ENCODE measurements at regions not wholly inside any gene's neighbourhood (a gene's known extent, or its start where the extent isn't known, plus 50 kb on each side); places are given as distances from the start of the nearest gene placed in this dataset.

GRCh38 chr13:21944610-21945009, 273.7 kb downstream of the FGF9 start:
- H3K4me3 ChIP-seq = no peak overlapping the region
- ATAC-seq (ENCODE audit: insufficient number of reproducible peaks, low FRiP score, low read depth) = no peak
- TF ChIP-seq, protein P1, sequence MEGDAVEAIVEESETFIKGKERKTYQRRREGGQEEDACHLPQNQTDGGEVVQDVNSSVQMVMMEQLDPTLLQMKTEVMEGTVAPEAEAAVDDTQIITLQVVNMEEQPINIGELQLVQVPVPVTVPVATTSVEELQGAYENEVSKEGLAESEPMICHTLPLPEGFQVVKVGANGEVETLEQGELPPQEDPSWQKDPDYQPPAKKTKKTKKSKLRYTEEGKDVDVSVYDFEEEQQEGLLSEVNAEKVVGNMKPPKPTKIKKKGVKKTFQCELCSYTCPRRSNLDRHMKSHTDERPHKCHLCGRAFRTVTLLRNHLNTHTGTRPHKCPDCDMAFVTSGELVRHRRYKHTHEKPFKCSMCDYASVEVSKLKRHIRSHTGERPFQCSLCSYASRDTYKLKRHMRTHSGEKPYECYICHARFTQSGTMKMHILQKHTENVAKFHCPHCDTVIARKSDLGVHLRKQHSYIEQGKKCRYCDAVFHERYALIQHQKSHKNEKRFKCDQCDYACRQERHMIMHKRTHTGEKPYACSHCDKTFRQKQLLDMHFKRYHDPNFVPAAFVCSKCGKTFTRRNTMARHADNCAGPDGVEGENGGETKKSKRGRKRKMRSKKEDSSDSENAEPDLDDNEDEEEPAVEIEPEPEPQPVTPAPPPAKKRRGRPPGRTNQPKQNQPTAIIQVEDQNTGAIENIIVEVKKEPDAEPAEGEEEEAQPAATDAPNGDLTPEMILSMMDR (IDR thresholded peaks at IDR 0.05) = no peak
- no peaks in the 10 kb centered on the region for H3K36me3 ChIP-seq
- no peaks in the 10 kb centered on the region for H3K27me3 ChIP-seq (replicated peaks; ENCODE audit: insufficient read depth)
- H3K9me3 ChIP-seq = peaks cover 13% of the 10 kb centered on the region
- no peak overlapping the region for H3K27ac ChIP-seq
- DNase-seq (ENCODE audit: low spot score) = no peak
- no peaks in the 10 kb centered on the region for H3K4me1 ChIP-seq (ENCODE audit: control insufficient read depth in 1 of 2, low read depth in 2 of 2)

DNA sequence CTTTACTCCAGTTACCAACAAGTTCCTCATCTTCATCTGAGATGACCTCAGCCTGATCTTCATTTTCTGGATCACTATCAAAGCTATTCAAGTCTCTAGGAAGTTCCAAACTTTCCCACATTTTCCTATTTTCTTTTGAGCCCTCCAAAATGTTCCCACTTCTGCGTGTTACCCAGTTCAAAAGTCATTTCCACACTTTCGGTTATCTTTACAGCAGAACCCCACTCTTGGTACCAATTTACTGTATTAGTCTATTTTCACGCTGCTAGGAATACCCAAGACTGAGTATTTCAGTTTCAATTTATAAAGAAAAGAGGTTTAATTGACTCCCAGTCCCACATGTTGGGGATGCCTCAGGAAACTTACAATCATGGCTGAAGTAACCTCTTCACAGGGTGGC, 274.3 kb downstream of the FGF9 start:
- no peaks in the 10 kb centered on the region for H3K27me3 ChIP-seq (replicated peaks; ENCODE audit: insufficient read depth)
- TF ChIP-seq, protein P1 (IDR thresholded peaks at IDR 0.05) = no peak
- H3K36me3 ChIP-seq = no peaks in the 10 kb centered on the region
- DNase-seq (ENCODE audit: low spot score) = no peak
- no peaks in the 10 kb centered on the region for H3K4me1 ChIP-seq (ENCODE audit: control insufficient read depth in 1 of 2, low read depth in 2 of 2)
- H3K9me3 ChIP-seq = peaks cover 13% of the 10 kb centered on the region
- no peak overlapping the region for H3K4me3 ChIP-seq
- H3K27ac ChIP-seq = no peak overlapping the region
- ATAC-seq (ENCODE audit: insufficient number of reproducible peaks, low FRiP score, low read depth) = no peak

- H3K27ac ChIP-seq = no peak overlapping the region
- H3K27me3 ChIP-seq (replicated peaks; ENCODE audit: insufficient read depth) = no peaks in the 10 kb centered on the region
- no peak for DNase-seq (ENCODE audit: low spot score)
- TF ChIP-seq, protein P1 (IDR thresholded peaks at IDR 0.05) = no peak
- H3K36me3 ChIP-seq = no peaks in the 10 kb centered on the region
- H3K4me1 ChIP-seq (ENCODE audit: control insufficient read depth in 1 of 2, low read depth in 2 of 2) = no peaks in the 10 kb centered on the region
- no peak overlapping the region for H3K4me3 ChIP-seq
- ATAC-seq (ENCODE audit: insufficient number of reproducible peaks, low FRiP score, low read depth) = no peak
- peaks cover 13% of the 10 kb centered on the region for H3K9me3 ChIP-seq
Observed at GRCh38 chr13:21946964-21947363, 276.1 kb downstream of the FGF9 start.

DNA sequence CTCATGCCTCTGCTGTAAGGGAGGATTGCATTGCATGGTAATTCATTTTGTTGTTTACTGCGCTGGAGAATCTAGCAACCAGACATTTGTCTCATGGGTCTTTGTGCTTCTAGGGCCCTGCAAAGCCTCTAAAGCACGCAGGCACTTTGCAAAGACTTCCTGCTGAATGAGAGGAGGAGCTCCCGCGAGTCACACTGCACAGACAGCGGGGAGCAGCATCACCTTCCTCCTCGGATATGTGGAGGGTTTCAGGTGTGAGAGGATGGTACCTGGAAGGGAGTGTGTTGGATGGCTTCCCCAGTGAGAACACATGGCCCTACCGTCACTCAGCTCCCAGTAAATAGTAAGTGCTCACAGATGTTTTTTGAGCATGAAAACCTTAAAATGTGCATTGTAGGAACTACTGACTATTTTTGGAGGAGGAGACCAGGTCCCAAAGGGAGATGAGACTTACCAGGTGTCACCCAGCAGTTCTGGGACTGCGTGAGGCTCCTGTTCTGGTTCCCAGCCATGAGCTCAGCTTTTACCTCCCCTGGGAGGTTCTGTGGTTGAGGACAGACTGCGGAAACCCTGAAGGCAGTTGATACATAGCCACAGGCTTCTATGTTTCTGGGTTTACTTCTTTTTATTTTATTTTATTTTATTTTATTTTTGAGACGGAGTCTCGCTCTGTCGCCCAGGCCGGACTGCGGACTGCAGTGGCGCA, 278.0 kb downstream of the FGF9 start:
- H3K4me3 ChIP-seq = no peak overlapping the region
- TF ChIP-seq, protein P1 (IDR thresholded peaks at IDR 0.05) = no peak
- H3K9me3 ChIP-seq = peaks cover 13% of the 10 kb centered on the region
- H3K27ac ChIP-seq = no peak overlapping the region
- H3K27me3 ChIP-seq (replicated peaks; ENCODE audit: insufficient read depth) = no peaks in the 10 kb centered on the region
- ATAC-seq (ENCODE audit: insufficient number of reproducible peaks, low FRiP score, low read depth) (no peak), DNase-seq (ENCODE audit: low spot score) (no peak)
- no peaks in the 10 kb centered on the region for H3K4me1 ChIP-seq (ENCODE audit: control insufficient read depth in 1 of 2, low read depth in 2 of 2)
- H3K36me3 ChIP-seq = no peaks in the 10 kb centered on the region

DNA sequence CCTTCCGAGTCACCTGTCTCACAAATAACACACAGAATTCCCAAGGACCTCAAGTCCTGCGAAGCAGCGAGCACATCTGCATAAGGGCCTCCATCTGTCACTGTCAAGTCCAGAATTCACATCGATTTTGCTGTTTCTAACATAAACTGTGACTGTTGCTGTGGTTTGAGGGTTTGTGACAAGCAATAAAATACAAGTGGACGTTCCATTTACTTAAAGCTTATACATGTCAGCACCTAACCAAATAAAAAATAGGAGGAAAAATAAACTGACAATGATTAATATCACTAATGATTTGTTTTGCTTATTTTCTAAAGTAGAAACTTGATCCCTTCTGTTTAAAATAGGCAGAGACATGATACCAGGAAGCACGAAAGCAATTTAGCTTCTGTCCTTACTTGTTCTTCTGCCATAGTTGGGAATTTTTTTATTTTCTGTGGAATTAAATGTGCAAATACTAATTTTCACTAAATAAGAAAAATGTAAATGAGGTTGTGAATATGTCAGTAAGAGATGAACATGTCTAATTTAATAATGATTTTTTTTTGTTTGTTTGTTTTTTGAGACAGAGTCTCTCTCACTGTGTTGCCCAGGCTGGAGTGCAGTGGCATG, 279.1 kb downstream of the FGF9 start:
- no peak for DNase-seq (ENCODE audit: low spot score)
- H3K4me3 ChIP-seq = no peak overlapping the region
- TF ChIP-seq, protein P1 (IDR thresholded peaks at IDR 0.05) = no peak

More for the DNA sequence above, 279.1 kb downstream of the FGF9 start:
- Histone ChIP-seq H3K4me1 (ENCODE audit: control insufficient read depth in 1 of 2, low read depth in 2 of 2) (no peaks in the 10 kb centered on the region), H3K27ac (no peak overlapping the region), H3K9me3 (peaks cover 7% of the 10 kb centered on the region), H3K27me3 (replicated peaks; ENCODE audit: insufficient read depth) (no peaks in the 10 kb centered on the region), H3K36me3 (no peaks in the 10 kb centered on the region)
- no peak for ATAC-seq (ENCODE audit: insufficient number of reproducible peaks, low FRiP score, low read depth)
